Skeletal muscle satellite cell (primary cell): ENCODE measurements at regions not wholly inside any gene's neighbourhood (a gene's known extent, or its start where the extent isn't known, plus 50 kb on each side); places are given as distances from the start of the nearest gene placed in this dataset.

ENCODE experiments used
- H3K27me3 ChIP-seq: 2 replicates; pipeline ENCODE4 v1.7.0; 2013; ENCODE audit warnings: low read length; ENCODE audit not compliant: control insufficient read depth, insufficient read depth
- H3K36me3 ChIP-seq: 2 replicates; pipeline ENCODE4 v1.7.0; 2013; ENCODE audit warnings: mild to moderate bottlenecking, control low read depth, low read length; ENCODE audit not compliant: insufficient read depth
- H3K4me1 ChIP-seq: 2 replicates; pipeline ENCODE4 v1.7.0; 2013; ENCODE audit warnings: low read length; ENCODE audit not compliant: control insufficient read depth, insufficient read depth
- H3K4me2 ChIP-seq: 2 replicates; pipeline ENCODE4 v1.7.0; 2013; ENCODE audit warnings: mild to moderate bottlenecking, low read length
- H3K4me3 ChIP-seq: 2 replicates; pipeline ENCODE4 v1.7.0; 2013; ENCODE audit warnings: low read length
- H3K9ac ChIP-seq: 2 replicates; pipeline ENCODE4 v1.7.0; 2013; ENCODE audit warnings: mild to moderate bottlenecking, low read depth, low read length, moderate library complexity
- H3K9me3 ChIP-seq: replicated peaks from 2 replicates; pipeline ENCODE4 v1.7.0; 2013; ENCODE audit warnings: mild to moderate bottlenecking, control low read depth, low read length

DNA sequence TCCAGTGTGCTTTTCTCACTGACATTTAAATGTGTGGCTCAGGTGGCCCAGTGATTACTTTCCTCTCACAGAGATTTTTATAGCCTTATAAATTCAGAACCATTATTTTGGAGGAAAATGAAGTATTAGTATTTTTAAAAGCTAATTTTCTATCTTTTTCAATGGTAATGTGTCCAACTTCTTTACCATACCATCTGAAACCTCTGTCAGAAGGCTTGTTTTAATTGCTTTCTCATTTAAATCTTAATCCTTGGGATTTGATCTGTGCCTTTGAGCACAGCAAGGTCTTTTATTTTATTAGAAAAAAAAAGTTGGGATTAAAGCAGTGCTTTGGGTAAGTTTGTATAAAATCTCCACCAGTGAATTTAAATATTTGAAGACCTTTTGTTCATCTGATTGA, 452.3 kb upstream of the RAG2 start:
- no peak overlapping the region for H3K9ac ChIP-seq
- H3K4me3 ChIP-seq: no peak overlapping the region
- no peaks in the 10 kb centered on the region for H3K9me3 ChIP-seq
- no peaks in the 10 kb centered on the region for H3K4me1 ChIP-seq
- H3K4me2 ChIP-seq: no peak overlapping the region
- H3K36me3 ChIP-seq: no peaks in the 10 kb centered on the region
- H3K27me3 ChIP-seq: no peaks in the 10 kb centered on the region

DNA sequence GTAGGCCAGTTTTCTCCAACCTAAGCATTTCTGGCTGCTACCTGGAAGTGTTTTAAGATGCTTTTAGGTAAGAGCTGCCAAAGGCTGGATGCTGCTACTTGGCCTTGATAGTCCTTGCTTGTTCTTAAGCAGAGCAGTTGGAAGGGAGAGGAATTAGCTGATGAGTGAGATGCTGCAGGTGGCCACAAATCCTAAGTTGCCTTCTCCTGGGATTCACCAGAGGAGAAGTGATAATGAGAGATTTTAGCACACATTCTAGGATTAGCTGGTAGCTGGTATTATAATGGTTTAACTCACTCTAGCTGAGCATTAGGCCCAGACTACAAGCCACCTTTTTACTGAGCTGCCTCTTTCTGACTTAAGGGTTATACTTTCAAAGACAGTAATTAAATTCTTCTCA, 442.9 kb upstream of the RAG2 start:
- H3K4me2 ChIP-seq: no peak overlapping the region
- no peaks in the 10 kb centered on the region for H3K9me3 ChIP-seq
- H3K4me1 ChIP-seq: no peaks in the 10 kb centered on the region
- H3K36me3 ChIP-seq: no peaks in the 10 kb centered on the region
- H3K27me3 ChIP-seq: no peaks in the 10 kb centered on the region
- no peak overlapping the region for H3K4me3 ChIP-seq
- H3K9ac ChIP-seq: no peak overlapping the region

DNA sequence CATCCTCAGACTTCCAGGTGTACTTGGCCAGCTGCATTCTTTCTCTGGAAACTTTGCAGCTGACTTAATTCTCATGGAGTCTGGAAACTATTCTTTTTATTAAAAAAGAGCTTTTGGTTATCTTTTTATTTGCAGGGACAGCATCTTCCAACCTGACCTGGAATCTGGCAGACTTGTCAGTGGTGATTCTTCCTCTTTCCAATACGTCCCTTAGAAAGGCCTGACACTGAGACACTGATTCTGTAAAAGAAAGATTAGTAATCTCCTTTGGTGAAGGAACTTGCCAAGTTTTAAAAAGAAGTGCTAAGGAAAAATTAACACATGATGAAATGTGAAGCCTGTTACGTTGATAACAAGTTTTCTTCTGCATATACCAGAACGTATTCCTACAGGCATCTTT, 440.9 kb upstream of the RAG2 start:
- H3K4me3 ChIP-seq: no peak overlapping the region
- no peak overlapping the region for H3K9ac ChIP-seq
- no peaks in the 10 kb centered on the region for H3K27me3 ChIP-seq
- no peaks in the 10 kb centered on the region for H3K36me3 ChIP-seq
- H3K4me1 ChIP-seq: no peaks in the 10 kb centered on the region
- no peaks in the 10 kb centered on the region for H3K9me3 ChIP-seq
- H3K4me2 ChIP-seq: no peak overlapping the region

DNA sequence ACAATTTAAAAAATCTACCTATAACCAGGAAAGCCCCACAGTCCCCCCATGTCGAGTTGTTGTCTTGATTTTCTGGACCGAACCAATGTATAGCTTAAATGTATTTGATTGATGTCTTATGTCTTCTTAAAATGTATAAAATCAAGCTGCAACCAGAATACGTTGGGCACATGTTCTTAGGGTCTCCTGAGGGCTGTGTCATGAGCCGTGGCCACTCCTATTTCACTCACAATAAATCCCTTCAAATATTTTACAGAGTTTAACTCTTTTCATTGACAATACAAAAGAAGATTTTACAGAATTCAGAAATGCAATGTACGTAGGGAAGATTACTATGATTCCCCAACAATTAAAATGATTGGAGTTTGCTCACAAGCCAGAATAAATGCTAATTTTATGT, 428.7 kb upstream of the RAG2 start:
- no peak overlapping the region for H3K4me2 ChIP-seq
- H3K9ac ChIP-seq: no peak overlapping the region
- no peaks in the 10 kb centered on the region for H3K27me3 ChIP-seq
- no peak overlapping the region for H3K4me3 ChIP-seq
- H3K36me3 ChIP-seq: no peaks in the 10 kb centered on the region
- H3K4me1 ChIP-seq: no peaks in the 10 kb centered on the region
- no peaks in the 10 kb centered on the region for H3K9me3 ChIP-seq

DNA sequence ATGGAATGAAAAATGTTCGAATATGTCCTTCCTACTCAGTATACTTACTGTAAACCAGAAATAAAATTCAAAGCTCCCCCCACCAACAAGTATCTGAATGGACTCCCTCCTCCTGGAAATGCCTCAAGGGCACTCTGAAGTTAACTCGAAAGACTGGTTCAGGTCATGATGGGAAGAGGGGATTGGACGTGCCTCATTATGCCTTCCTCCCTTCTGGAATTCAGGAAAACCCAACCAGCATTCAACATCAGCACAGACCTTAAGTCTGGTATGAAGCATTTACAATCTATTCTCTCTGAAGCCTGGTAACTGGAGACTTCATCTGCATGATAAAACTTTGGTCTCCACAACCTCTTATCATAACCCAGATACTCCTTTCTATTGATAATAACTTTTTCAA, 428.3 kb upstream of the RAG2 start:
- Histone ChIP-seq H3K4me3 (no peak overlapping the region), H3K27me3 (no peaks in the 10 kb centered on the region), H3K9ac (no peak overlapping the region), H3K4me1 (no peaks in the 10 kb centered on the region), H3K4me2 (no peak overlapping the region), H3K36me3 (no peaks in the 10 kb centered on the region), H3K9me3 (no peaks in the 10 kb centered on the region)

DNA sequence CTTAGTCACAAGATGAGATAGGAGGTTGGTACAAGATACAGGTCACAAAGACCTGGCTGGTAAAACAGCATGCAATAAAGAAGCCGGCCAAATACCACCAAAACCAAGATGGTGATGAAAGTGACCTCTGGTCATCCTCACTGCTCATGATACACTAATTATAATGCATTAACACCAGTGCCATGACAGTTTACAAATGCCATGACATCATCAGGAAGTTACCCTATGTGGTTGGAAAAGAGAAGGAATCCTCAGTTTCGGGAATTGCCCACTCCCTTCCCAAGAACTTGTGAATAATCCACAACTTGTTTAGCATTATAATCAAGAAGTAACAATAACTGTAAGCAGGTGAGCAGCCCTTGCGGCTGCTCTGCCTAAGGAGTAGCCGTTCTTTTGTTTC, 408.5 kb upstream of the RAG2 start:
- Histone ChIP-seq H3K9ac (no peak overlapping the region), H3K4me1 (no peaks in the 10 kb centered on the region), H3K27me3 (no peaks in the 10 kb centered on the region), H3K36me3 (no peaks in the 10 kb centered on the region), H3K4me2 (no peak overlapping the region), H3K9me3 (no peaks in the 10 kb centered on the region), H3K4me3 (no peak overlapping the region)

DNA sequence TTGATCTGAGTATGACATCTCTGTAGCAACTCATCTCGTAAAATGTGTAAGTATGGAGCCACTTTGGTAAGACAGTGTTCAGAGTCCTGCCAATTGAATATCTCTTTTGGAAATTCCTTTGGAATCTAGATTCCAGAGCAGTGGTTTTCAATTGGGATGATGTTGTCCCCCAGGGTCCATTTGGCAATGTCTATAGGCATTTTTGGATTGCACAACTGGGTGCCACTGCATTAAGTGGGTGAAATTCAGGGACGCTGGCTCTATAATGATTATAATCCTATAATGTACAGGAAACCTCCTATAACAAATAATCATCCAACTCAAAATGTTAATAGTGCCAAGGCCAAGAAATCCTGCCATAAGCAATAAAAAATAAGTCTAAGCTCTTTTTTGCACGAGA, 404.8 kb upstream of the RAG2 start:
- H3K4me1 ChIP-seq: no peaks in the 10 kb centered on the region
- no peak overlapping the region for H3K9ac ChIP-seq
- H3K27me3 ChIP-seq: no peaks in the 10 kb centered on the region
- H3K4me3 ChIP-seq: no peak overlapping the region
- no peak overlapping the region for H3K4me2 ChIP-seq
- H3K36me3 ChIP-seq: no peaks in the 10 kb centered on the region
- H3K9me3 ChIP-seq: no peaks in the 10 kb centered on the region

DNA sequence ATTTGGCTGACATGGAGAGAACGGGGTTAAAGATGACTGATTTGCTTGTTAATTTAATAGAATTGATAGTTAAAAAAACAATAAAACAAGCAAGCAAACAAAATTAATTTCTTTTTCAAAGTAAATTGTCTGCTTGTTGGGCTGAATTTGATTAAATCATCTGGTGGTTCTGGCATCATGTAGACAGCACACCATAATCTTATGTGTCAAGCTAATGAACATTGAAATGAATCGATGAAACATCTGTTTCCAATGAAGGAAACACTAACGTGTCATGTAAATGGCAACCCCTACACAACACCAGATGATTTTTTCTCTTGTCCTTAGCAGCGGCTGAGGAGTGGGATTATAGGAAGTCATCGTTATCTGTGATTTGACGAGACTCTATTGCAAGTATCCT, 399.6 kb upstream of the RAG2 start:
- no peak overlapping the region for H3K4me2 ChIP-seq
- no peaks in the 10 kb centered on the region for H3K27me3 ChIP-seq
- H3K36me3 ChIP-seq: no peaks in the 10 kb centered on the region
- H3K9me3 ChIP-seq: no peaks in the 10 kb centered on the region
- H3K9ac ChIP-seq: no peak overlapping the region
- H3K4me1 ChIP-seq: no peaks in the 10 kb centered on the region
- no peak overlapping the region for H3K4me3 ChIP-seq

DNA sequence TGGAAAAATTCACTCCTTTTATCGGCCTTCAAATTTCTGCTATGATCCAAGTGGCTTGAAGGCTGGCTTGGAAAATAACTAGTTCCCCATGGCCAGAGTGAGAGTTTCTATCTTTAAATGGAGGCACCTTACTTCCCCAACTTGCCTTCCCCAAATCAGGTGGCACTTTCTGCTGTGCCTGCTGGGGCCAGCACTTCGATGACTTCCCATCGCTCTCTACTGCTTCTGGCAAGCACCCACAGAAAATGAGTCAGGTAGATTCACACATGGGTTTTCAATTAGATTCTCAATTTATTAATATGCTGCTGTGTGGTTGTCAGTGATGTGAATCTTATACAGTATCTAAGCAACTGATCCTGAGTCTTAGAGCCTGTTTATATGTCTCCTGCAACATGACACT, 398.8 kb upstream of the RAG2 start:
- H3K36me3 ChIP-seq: no peaks in the 10 kb centered on the region
- H3K9me3 ChIP-seq: no peaks in the 10 kb centered on the region
- no peaks in the 10 kb centered on the region for H3K4me1 ChIP-seq
- H3K4me3 ChIP-seq: no peak overlapping the region
- H3K9ac ChIP-seq: no peak overlapping the region
- no peak overlapping the region for H3K4me2 ChIP-seq
- H3K27me3 ChIP-seq: no peaks in the 10 kb centered on the region

DNA sequence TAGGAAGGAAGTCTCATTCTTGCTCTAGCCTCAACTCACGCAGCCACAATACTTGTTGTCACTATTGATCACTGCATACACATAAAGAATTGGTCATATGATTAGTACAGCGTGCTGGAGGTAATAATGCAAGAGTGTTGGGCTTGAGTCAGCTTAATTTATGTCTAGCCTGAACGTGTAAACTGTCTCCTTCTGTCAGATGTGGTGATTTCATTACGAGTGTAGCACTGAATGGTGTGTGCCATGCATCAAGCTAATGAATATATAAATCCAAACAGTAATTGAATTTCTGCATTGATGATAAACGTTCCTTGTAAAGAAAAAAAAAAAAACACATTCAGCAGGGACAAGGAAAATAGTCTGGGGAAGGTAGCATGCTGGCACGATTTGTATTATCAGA, 396.2 kb upstream of the RAG2 start:
- Histone ChIP-seq H3K4me2 (no peak overlapping the region), H3K27me3 (no peaks in the 10 kb centered on the region), H3K36me3 (no peaks in the 10 kb centered on the region), H3K9ac (no peak overlapping the region), H3K9me3 (no peaks in the 10 kb centered on the region), H3K4me3 (no peak overlapping the region), H3K4me1 (no peaks in the 10 kb centered on the region)

DNA sequence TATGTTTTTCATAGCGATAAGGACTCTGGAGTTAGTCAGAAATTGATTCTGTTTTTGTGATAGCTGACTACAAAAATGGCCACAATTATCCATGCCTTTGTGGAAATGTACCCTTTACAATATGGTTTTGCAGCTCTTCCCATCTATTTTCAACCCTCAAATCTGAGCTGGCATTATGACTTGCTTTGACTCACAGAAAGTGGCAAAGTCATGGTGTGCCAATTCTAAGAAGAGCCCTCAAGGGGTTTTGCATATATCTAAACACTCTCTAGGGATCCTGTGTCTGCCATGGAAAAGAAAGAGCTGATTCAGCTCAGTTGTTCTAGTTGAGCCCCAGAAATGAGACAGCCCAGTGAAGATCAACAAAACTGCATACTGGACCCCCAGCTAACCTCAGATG, 390.5 kb upstream of the RAG2 start:
- Histone ChIP-seq H3K4me1 (no peaks in the 10 kb centered on the region), H3K27me3 (no peaks in the 10 kb centered on the region), H3K9ac (no peak overlapping the region), H3K9me3 (no peaks in the 10 kb centered on the region), H3K36me3 (no peaks in the 10 kb centered on the region), H3K4me3 (no peak overlapping the region), H3K4me2 (no peak overlapping the region)

DNA sequence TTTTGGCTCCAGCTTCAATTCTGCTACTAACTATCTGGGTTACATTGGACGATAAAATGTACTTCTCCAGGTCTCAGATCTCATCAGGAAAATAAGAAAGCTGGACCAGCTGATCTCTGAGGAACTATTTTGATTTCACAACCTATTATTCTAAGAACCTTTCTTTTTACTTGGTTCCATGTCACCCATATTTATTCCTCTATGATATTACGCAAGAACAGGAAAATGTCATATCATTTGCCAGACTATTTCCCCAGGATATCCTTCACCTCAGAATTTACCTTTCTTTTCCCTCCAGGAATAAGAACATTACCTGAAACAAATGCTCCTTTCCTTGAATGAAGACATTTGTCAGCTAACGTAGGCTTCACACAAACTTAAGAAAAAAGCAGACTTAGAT, 387.5 kb upstream of the RAG2 start:
- H3K9me3 ChIP-seq: no peaks in the 10 kb centered on the region
- H3K36me3 ChIP-seq: no peaks in the 10 kb centered on the region
- no peak overlapping the region for H3K4me3 ChIP-seq
- no peak overlapping the region for H3K9ac ChIP-seq
- no peaks in the 10 kb centered on the region for H3K4me1 ChIP-seq
- H3K4me2 ChIP-seq: no peak overlapping the region
- H3K27me3 ChIP-seq: no peaks in the 10 kb centered on the region

DNA sequence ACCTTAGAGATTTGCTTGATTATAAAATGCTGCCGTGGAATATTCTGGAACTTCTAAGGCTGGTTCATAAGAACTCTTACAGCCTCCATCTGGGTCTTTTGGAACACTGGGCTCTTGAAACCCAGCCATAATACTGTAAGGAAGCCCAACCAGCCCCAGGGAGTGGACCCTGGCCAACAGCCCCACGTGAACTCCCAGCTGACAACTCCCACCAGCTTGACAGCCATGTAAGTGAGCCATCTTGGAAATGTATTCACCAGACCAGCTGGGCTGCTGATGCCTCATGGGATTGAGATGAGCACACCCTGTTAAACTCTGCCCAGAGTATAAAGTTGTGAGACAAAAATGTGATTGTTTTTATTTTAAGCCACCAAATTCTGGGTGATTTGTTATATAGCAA, 378.7 kb upstream of the RAG2 start:
- no peak overlapping the region for H3K9ac ChIP-seq
- no peaks in the 10 kb centered on the region for H3K36me3 ChIP-seq
- H3K9me3 ChIP-seq: no peaks in the 10 kb centered on the region
- no peaks in the 10 kb centered on the region for H3K4me1 ChIP-seq
- no peak overlapping the region for H3K4me2 ChIP-seq
- no peaks in the 10 kb centered on the region for H3K27me3 ChIP-seq
- H3K4me3 ChIP-seq: no peak overlapping the region
